Endothelial cell of umbilical vein (primary cell): ENCODE measurements at regions not wholly inside any gene's neighbourhood (a gene's known extent, or its start where the extent isn't known, plus 50 kb on each side); places are given as distances from the start of the nearest gene placed in this dataset.

Experiments
- CTCF ChIP-seq, 2 donors: IDR thresholded peaks; 1 replicate in 1 of 2; 2 replicates in 1 of 2; pipeline ENCODE4 v1.5.1; 2011; ENCODE audit warnings: low read length in 2 of 2, mild to moderate bottlenecking in 2 of 2, moderate library complexity in 2 of 2, control low read depth in 1 of 2, inconsistent platforms in 1 of 2, low read depth in 1 of 2; ENCODE audit not compliant: insufficient read depth in 1 of 2; ENCODE audit errors: extremely low read depth in 1 of 2
- EZH2 ChIP-seq: IDR thresholded peaks from 2 replicates; pipeline ENCODE4 v1.6.1; 2012; ENCODE audit warnings: borderline replicate concordance, low read depth, mild to moderate bottlenecking, moderate library complexity, low read length, inconsistent platforms; ENCODE audit not compliant: severe bottlenecking

GRCh38 chr16:85563034-85563433 is 50.1 kb upstream of the GSE1 start:
- TF ChIP-seq CTCF (IDR thresholded peaks at IDR 0.05; ENCODE audit: extremely low read depth in 1 of 2, insufficient read depth in 1 of 2, low read depth in 1 of 2, low read length in 2 of 2) = no peak
- TF ChIP-seq EZH2 = no peak
